HepG2 (cell line): ENCODE measurements at regions not wholly inside any gene's neighbourhood (a gene's known extent, or its start where the extent isn't known, plus 50 kb on each side); places are given as distances from the start of the nearest gene placed in this dataset.

Experiments
- ATAC-seq: fragments of 200-7000 bp; cut with Tn5 transposase; 3 replicates; pipeline ENCODE4 v1.9.1; 2020; ENCODE audit warnings: mild to moderate bottlenecking, moderate library complexity
- BruUV-seq: library from RNA; stranded (reverse); fragments of 400-500 nt; replicated peaks from 2 replicates; lab custom pipeline; 2021; lab: Mats Ljungman, UMichigan
- CTCF ChIA-PET: fragments of 300-600 bp; formaldehyde crosslinking; extraction: SDS; loops from one replicate; lab custom pipeline; 2021; ENCODE audit warnings: low total read pairs, inconsistent platforms, low intra/inter-chr PET ratio; lab: Yijun Ruan, JAX
- POLR2A ChIA-PET: fragments of 350-600 bp; sonication (Branson Sonifier 250); formaldehyde crosslinking; loops from one replicate; lab custom pipeline; 2020; ENCODE audit warnings: antibody characterized with exemption, inconsistent platforms; lab: Yijun Ruan, JAX
- DNase-seq: peaks from one replicate; pipeline ENCODE4 v3.0.0-alpha.2; 2015; ENCODE audit warnings: low spot score
- FAIRE-seq: peaks from 3 replicates; lab custom pipeline; 2011; peaks lifted over from hg19 to GRCh38; lab: Jason Lieb, UNC
- H2AFZ ChIP-seq: one replicate; pipeline ENCODE4 v1.6.1; 2011; ENCODE audit warnings: low read length, inconsistent platforms
- H3K27ac ChIP-seq: fragments of 300-600 bp; 3 replicates; pipeline ENCODE4 v1.8.0; 2011; ENCODE audit warnings: mixed run types, mild to moderate bottlenecking, mixed read lengths, low read length, inconsistent platforms; ENCODE audit not compliant: insufficient read depth; ENCODE audit errors: extremely low read length
- H3K27me3 ChIP-seq, 2 experiments: fragments of 200-600 bp in 1 of 2; 2 replicates in 1 of 2; 3 replicates in 1 of 2; pipeline versions ENCODE4 v1.6.0 to v1.8.0; 2011; ENCODE audit warnings: low read length in 2 of 2, mild to moderate bottlenecking in 2 of 2, moderate library complexity in 2 of 2, inconsistent platforms in 1 of 2; ENCODE audit not compliant: insufficient read depth in 2 of 2, control insufficient read depth in 1 of 2
- H3K36me3 ChIP-seq, 2 experiments: fragments of 200-600 bp in 1 of 2; replicated peaks in 1 of 2; 2 replicates in 1 of 2; 3 replicates in 1 of 2; pipeline versions ENCODE4 v1.5.1 to v1.8.0; 2011; ENCODE audit warnings: low read length in 2 of 2, inconsistent platforms in 1 of 2; ENCODE audit not compliant: insufficient read depth in 2 of 2, control insufficient read depth in 1 of 2
- H3K4me1 ChIP-seq: 2 replicates; pipeline ENCODE4 v1.5.1; 2012; ENCODE audit warnings: low read length, inconsistent platforms; ENCODE audit not compliant: insufficient read depth
- H3K4me2 ChIP-seq: 2 replicates; pipeline ENCODE4 v1.6.0; 2011; ENCODE audit warnings: low read depth, low read length, inconsistent platforms
- H3K4me3 ChIP-seq, 3 experiments: fragments of 200-600 bp in 1 of 3; sonication (generic), shearing (Covaris generic) in 1 of 3; replicated peaks in 1 of 3; 2 replicates each; pipeline ENCODE4 v1.5.1; 2011 to 2016; ENCODE audit warnings: low read length in 3 of 3, inconsistent platforms in 2 of 3, low read depth in 2 of 3, mild to moderate bottlenecking in 2 of 3, control low read depth in 1 of 3, mixed read lengths in 1 of 3; ENCODE audit not compliant: insufficient read depth in 1 of 3
- H3K79me2 ChIP-seq: one replicate; pipeline ENCODE4 v1.6.1; 2011; ENCODE audit warnings: low read length, inconsistent platforms; ENCODE audit not compliant: insufficient read depth
- H3K9ac ChIP-seq: 2 replicates; pipeline ENCODE4 v1.6.0; 2011; ENCODE audit warnings: mild to moderate bottlenecking, low read depth, low read length, inconsistent platforms; ENCODE audit not compliant: insufficient read depth
- H3K9me3 ChIP-seq: 2 replicates; pipeline ENCODE4 v1.5.1; 2012; ENCODE audit warnings: mild to moderate bottlenecking, low read length
- H4K20me1 ChIP-seq: 2 replicates; pipeline ENCODE4 v1.6.0; 2011; ENCODE audit warnings: inconsistent platforms, mild to moderate bottlenecking, low read length, moderate library complexity; ENCODE audit not compliant: insufficient read depth
- ATF7-NPFF ChIP-seq: sonication (generic); formaldehyde crosslinking; IDR thresholded peaks from 2 replicates; pipeline ENCODE4 v1.8.1; 2023; ENCODE audit warnings: mild to moderate bottlenecking, low read depth, missing genetic modification reagents, moderate library complexity
- BRF2 ChIP-seq: sonication (generic); formaldehyde crosslinking; IDR thresholded peaks from 2 replicates; pipeline ENCODE4 v1.8.1; 2022; ENCODE audit warnings: mild to moderate bottlenecking, missing genetic modification reagents
- CCAR2 ChIP-seq: fragments of 200-400 bp; formaldehyde crosslinking; optimal IDR thresholded peaks from 2 replicates; pipeline ENCODE3; 2018; ENCODE audit warnings: low read depth, mild to moderate bottlenecking, low read length, moderate library complexity
- CEBPZ ChIP-seq: IDR thresholded peaks from 2 replicates; pipeline ENCODE4 v1.6.1; 2012; ENCODE audit warnings: low read length, improper control_type of control experiment
- CSRNP2 ChIP-seq: sonication (generic); formaldehyde crosslinking; conservative IDR thresholded peaks from 2 replicates; pipeline ENCODE4 v1.8.0; 2022; ENCODE audit warnings: low read depth, missing genetic modification reagents
- HNRNPUL1 ChIP-seq: fragments of 200-400 bp; formaldehyde crosslinking; IDR thresholded peaks from 2 replicates; pipeline ENCODE4 v1.6.1; 2017; ENCODE audit warnings: low read depth, mild to moderate bottlenecking, low read length, moderate library complexity
- HOXA5 ChIP-seq: sonication (generic); formaldehyde crosslinking; IDR thresholded peaks from 2 replicates; pipeline ENCODE4 v1.4.0; 2020; ENCODE audit warnings: missing genetic modification reagents
- POGK ChIP-seq: sonication (generic); formaldehyde crosslinking; conservative IDR thresholded peaks from 2 replicates; pipeline ENCODE4 v1.8.0; 2022; ENCODE audit warnings: mild to moderate bottlenecking, moderate library complexity, missing genetic modification reagents
- RBM39 ChIP-seq: fragments of 200-400 bp; formaldehyde crosslinking; IDR thresholded peaks from one replicate; pipeline ENCODE4 v1.6.1; 2018; ENCODE audit warnings: antibody characterized with exemption, mild to moderate bottlenecking, low read depth, low read length; ENCODE audit not compliant: poor library complexity, severe bottlenecking
- ZBTB10 ChIP-seq: sonication (generic); formaldehyde crosslinking; IDR thresholded peaks from 2 replicates; pipeline ENCODE4 v1.4.0; 2020; ENCODE audit warnings: missing genetic modification reagents, borderline replicate concordance
- ZMYM3 ChIP-seq: sonication (generic); formaldehyde crosslinking; IDR thresholded peaks from 2 replicates; pipeline ENCODE4 v1.5.1; 2020; ENCODE audit warnings: mild to moderate bottlenecking, missing genetic modification reagents
- ZNF660 ChIP-seq: sonication (generic); formaldehyde crosslinking; IDR thresholded peaks from 2 replicates; pipeline ENCODE4 v1.5.1; 2020; ENCODE audit warnings: mild to moderate bottlenecking, low read depth, missing genetic modification reagents, borderline replicate concordance
- ZNF781 ChIP-seq: sonication (generic); formaldehyde crosslinking; IDR thresholded peaks from 2 replicates; pipeline ENCODE4 v1.5.1; 2020; ENCODE audit warnings: borderline replicate concordance, mild to moderate bottlenecking, missing genetic modification reagents; ENCODE audit errors: not compliant biosample characterization
- WGBS: methylation state at CpG from one replicate; pipeline ENCODE4 v1.1.6; 2017; ENCODE audit warnings: low lambda C conversion rate; 5-methylcytosine and 5-hydroxymethylcytosine counted together
- in situ Hi-C: cut with HindIII; loops from 2 replicates; pipeline ENCODE4 v1.10.0; 2017; ENCODE audit warnings: low pct_unique_long_range_greater_than_20kb; ENCODE audit not compliant: extremely low pct_ligation_motif_present
- intact Hi-C: fragments of 100-400 bp; cut with micrococcal nuclease; formaldehyde crosslinking; loops from one replicate; pipeline ENCODE4 v1.10.0; 2022; ENCODE audit not compliant: unreplicated experiment

- no peak for FAIRE-seq
- CTCF ChIA-PET = no interaction called here
- intact Hi-C loops (no loop called here), in situ Hi-C loops (no loop called here)
- Histone ChIP-seq H3K4me2 (no peak overlapping the region), H3K27me3 (peaks cover 0 to 3% of the 10 kb centered on the region in 2 experiments; a peak in 2 of 5 replicates), H3K36me3 (no peaks in the 10 kb centered on the region), H4K20me1 (no peaks in the 10 kb centered on the region), H3K4me3 (no peak overlapping the region), H3K4me1 (no peaks in the 10 kb centered on the region), H3K9ac (no peak overlapping the region), H3K79me2 (no peaks in the 10 kb centered on the region), H3K9me3 (no peaks in the 10 kb centered on the region), H3K27ac (no peak overlapping the region), H2AFZ (no peak overlapping the region)
- WGBS = 2% methylated on average over 3 of the region's 3 CpGs
- no TSS peak for BruUV-seq
- DNase-seq = no peak
- no peak for ATAC-seq
- POLR2A ChIA-PET = no interaction called here
- TF ChIP-seq CCAR2 (no peak), CSRNP2 (CRISPR knock-in tag) (no peak), BRF2 (no peak), ZBTB10 (CRISPR knock-in tag) (no peak), ZNF781 (no peak), ZNF660 (no peak), ZMYM3 (no peak), ATF7-NPFF (CRISPR knock-in tag) (no peak), HOXA5 (CRISPR knock-in tag) (no peak), POGK (CRISPR knock-in tag) (no peak), RBM39 (no peak), HNRNPUL1 (no peak), CEBPZ (no peak)
These were observed 363.5 kb upstream of the FRG2C start for GRCh38 chr3:75300606-75301005.
